ENCODE measurements at regions not wholly inside any gene's neighbourhood (a gene's known extent, or its start where the extent isn't known, plus 50 kb on each side); places are given as distances from the start of the nearest gene placed in this dataset.

GRCh38 chr9:24932785-24933184 lies 387.1 kb upstream of the IZUMO3 start:
- Mint-ChIP-seq H3K4me1 (peaks cover 7% of the 10 kb centered on the region), H3K9me3 (no peaks in the 10 kb centered on the region), H3K4me3 (no peak overlapping the region), H3K27ac (no peak overlapping the region), H3K36me3 (ENCODE audit: low read depth) (no peaks in the 10 kb centered on the region), H3K27me3 (ENCODE audit: low read depth, poor library complexity) (no peaks in the 10 kb centered on the region)
- no peak for TF ChIP-seq CTCF (IDR thresholded peaks at IDR 0.05)
- DNase-seq: no peak

GRCh38 chr9:24931894-24932293 lies 386.2 kb upstream of the IZUMO3 start:
- H3K27me3 Mint-ChIP-seq (ENCODE audit: low read depth, poor library complexity): no peaks in the 10 kb centered on the region
- DNase-seq: no peak
- no peak for TF ChIP-seq CTCF (IDR thresholded peaks at IDR 0.05)
- H3K9me3 Mint-ChIP-seq: no peaks in the 10 kb centered on the region
- H3K4me1 Mint-ChIP-seq: peaks cover 7% of the 10 kb centered on the region
- no peaks in the 10 kb centered on the region for H3K36me3 Mint-ChIP-seq (ENCODE audit: low read depth)
- no peak overlapping the region for H3K27ac Mint-ChIP-seq
- no peak overlapping the region for H3K4me3 Mint-ChIP-seq

GRCh38 chr9:24912767-24913166 lies 367.1 kb upstream of the IZUMO3 start:
- Mint-ChIP-seq H3K4me3 (no peak overlapping the region), H3K27ac (no peak overlapping the region), H3K27me3 (ENCODE audit: low read depth, poor library complexity) (no peaks in the 10 kb centered on the region)

GRCh38 chr9:24901319-24901718 lies 355.6 kb upstream of the IZUMO3 start:
- TF ChIP-seq CTCF (IDR thresholded peaks at IDR 0.05): no peak
- Mint-ChIP-seq H3K27ac (no peak overlapping the region), H3K27me3 (ENCODE audit: low read depth, poor library complexity) (peaks cover 5% of the 10 kb centered on the region), H3K4me1 (no peaks in the 10 kb centered on the region), H3K36me3 (ENCODE audit: low read depth) (no peaks in the 10 kb centered on the region), H3K4me3 (no peak overlapping the region), H3K9me3 (no peaks in the 10 kb centered on the region)
- DNase-seq: no peak

More at GRCh38 chr9:24912767-24913166, 367.1 kb upstream of the IZUMO3 start:
- no peak for TF ChIP-seq CTCF (IDR thresholded peaks at IDR 0.05)
- no peaks in the 10 kb centered on the region for H3K9me3 Mint-ChIP-seq
- H3K4me1 Mint-ChIP-seq: no peaks in the 10 kb centered on the region
- no peak for DNase-seq
- H3K36me3 Mint-ChIP-seq (ENCODE audit: low read depth): no peaks in the 10 kb centered on the region

GRCh38 chr9:24900179-24900578 lies 354.5 kb upstream of the IZUMO3 start:
- no peaks in the 10 kb centered on the region for H3K9me3 Mint-ChIP-seq
- no peak overlapping the region for H3K27ac Mint-ChIP-seq
- H3K36me3 Mint-ChIP-seq (ENCODE audit: low read depth): no peaks in the 10 kb centered on the region
- peaks cover 5% of the 10 kb centered on the region for H3K27me3 Mint-ChIP-seq (ENCODE audit: low read depth, poor library complexity)
- no peak for TF ChIP-seq CTCF (IDR thresholded peaks at IDR 0.05)
- no peak overlapping the region for H3K4me3 Mint-ChIP-seq
- no peaks in the 10 kb centered on the region for H3K4me1 Mint-ChIP-seq
- no peak for DNase-seq

- no peaks in the 10 kb centered on the region for H3K9me3 Mint-ChIP-seq
- no peak for DNase-seq
- H3K27ac Mint-ChIP-seq: no peak overlapping the region
- no peak for TF ChIP-seq CTCF (IDR thresholded peaks at IDR 0.05)
- no peak overlapping the region for H3K4me3 Mint-ChIP-seq
- no peaks in the 10 kb centered on the region for H3K36me3 Mint-ChIP-seq (ENCODE audit: low read depth)
- H3K4me1 Mint-ChIP-seq: no peaks in the 10 kb centered on the region
- peaks cover 5% of the 10 kb centered on the region for H3K27me3 Mint-ChIP-seq (ENCODE audit: low read depth, poor library complexity)
Measured at GRCh38 chr9:24899463-24899862, 353.8 kb upstream of the IZUMO3 start.

Measured in nephron progenitor cell (in vitro differentiated cells).